Caco-2 (cell line): ENCODE measurements at regions not wholly inside any gene's neighbourhood (a gene's known extent, or its start where the extent isn't known, plus 50 kb on each side); places are given as distances from the start of the nearest gene placed in this dataset.

Source experiments
- BruUV-seq: library from RNA; stranded (reverse); fragments of 400-500 nt; replicated peaks from 2 replicates; lab custom pipeline; 2021; lab: Mats Ljungman, UMichigan
- CTCF ChIA-PET: fragments of 300-600 bp; sonication (Branson Sonifier 250); formaldehyde crosslinking; loops from one replicate; lab custom pipeline; 2022; ENCODE audit warnings: antibody characterized with exemption; lab: Charles Lee
- POLR2A ChIA-PET: fragments of 300-600 bp; sonication (Branson Sonifier 250); formaldehyde crosslinking; loops from one replicate; lab custom pipeline; 2022; ENCODE audit warnings: antibody characterized with exemption; lab: Charles Lee
- DNase-seq, 2 experiments: peaks; one replicate each; pipeline versions ENCODE4 v3.0.0 to v3.0.0-alpha.2; 2020 to 2022
- H3K27me3 ChIP-seq: replicated peaks from 2 replicates; pipeline ENCODE4 v1.6.0; 2011; ENCODE audit warnings: low read length; ENCODE audit not compliant: control insufficient read depth, insufficient read depth
- H3K36me3 ChIP-seq: 2 replicates; pipeline ENCODE4 v1.5.1; 2011; ENCODE audit warnings: low read length; ENCODE audit not compliant: control insufficient read depth, insufficient read depth
- H3K4me1 ChIP-seq: fragments of 250-450 bp; sonication (Bioruptor Pico); 2 replicates; pipeline ENCODE4 v1.5.1; 2020; ENCODE audit warnings: mild to moderate bottlenecking
- H3K4me3 ChIP-seq: 2 replicates; pipeline ENCODE4 v1.5.1; 2011; ENCODE audit warnings: low read depth, mild to moderate bottlenecking, control low read depth, low read length
- H3K9me3 ChIP-seq: fragments of 250-450 bp; sonication (Bioruptor Pico); 2 replicates; pipeline ENCODE4 v1.5.1; 2020; ENCODE audit warnings: mild to moderate bottlenecking, moderate library complexity
- H3K27ac Mint-ChIP-seq: one replicate; pipeline ENCODE4 v1.8.0; 2022; ENCODE audit warnings: mixed read lengths; ENCODE audit not compliant: unreplicated experiment
- H3K27me3 Mint-ChIP-seq: one replicate; pipeline ENCODE4 v1.8.0; 2022; ENCODE audit warnings: mixed read lengths; ENCODE audit not compliant: insufficient read depth, unreplicated experiment
- H3K36me3 Mint-ChIP-seq: one replicate; pipeline ENCODE4 v1.8.0; 2022; ENCODE audit warnings: mild to moderate bottlenecking, mixed read lengths; ENCODE audit not compliant: insufficient read depth, unreplicated experiment
- H3K4me1 Mint-ChIP-seq: one replicate; pipeline ENCODE4 v1.8.0; 2022; ENCODE audit warnings: low read depth, mixed read lengths; ENCODE audit not compliant: unreplicated experiment
- H3K4me3 Mint-ChIP-seq: one replicate; pipeline ENCODE4 v1.8.0; 2022; ENCODE audit warnings: mild to moderate bottlenecking, moderate library complexity, mixed read lengths; ENCODE audit not compliant: unreplicated experiment
- H3K9me3 Mint-ChIP-seq: one replicate; pipeline ENCODE4 v1.8.0; 2022; ENCODE audit warnings: mixed read lengths; ENCODE audit not compliant: unreplicated experiment
- CTCF ChIP-seq, 2 experiments: fragments of 200-600 bp in 1 of 2; IDR thresholded peaks; 1 replicate in 1 of 2; 2 replicates in 1 of 2; pipeline versions ENCODE4 v1.5.1 to v1.8.0; 2011 to 2022; ENCODE audit warnings: antibody characterized with exemption in 1 of 2, control low read depth in 1 of 2, inconsistent platforms in 1 of 2, low read depth in 1 of 2, low read length in 1 of 2, mild to moderate bottlenecking in 1 of 2, moderate library complexity in 1 of 2; ENCODE audit not compliant: insufficient read depth in 1 of 2, severe bottlenecking in 1 of 2, unreplicated experiment in 1 of 2
- intact Hi-C: fragments of 100-400 bp; cut with micrococcal nuclease; formaldehyde crosslinking; loops from one replicate; pipeline ENCODE4 v1.10.0; 2022; ENCODE audit not compliant: unreplicated experiment

- no peaks in the 10 kb centered on the region for H3K9me3 Mint-ChIP-seq
- no peaks in the 10 kb centered on the region for H3K36me3 Mint-ChIP-seq
- H3K4me1 Mint-ChIP-seq = no peaks in the 10 kb centered on the region
- H3K27me3 Mint-ChIP-seq = no peaks in the 10 kb centered on the region
- POLR2A ChIA-PET = no interaction called here
- intact Hi-C loops = no loop called here
- H3K4me1 ChIP-seq = no peaks in the 10 kb centered on the region
- no peak for TF ChIP-seq CTCF (IDR thresholded peaks at IDR 0.05; ENCODE audit: insufficient read depth in 1 of 2, low read depth in 1 of 2, low read length in 1 of 2, severe bottlenecking in 1 of 2, unreplicated experiment in 1 of 2)
- H3K9me3 ChIP-seq = no peaks in the 10 kb centered on the region
- no peaks in the 10 kb centered on the region for H3K27me3 ChIP-seq
- no peaks in the 10 kb centered on the region for H3K36me3 ChIP-seq
- H3K27ac Mint-ChIP-seq = no peak overlapping the region
- no peak overlapping the region for H3K4me3 Mint-ChIP-seq
- DNase-seq = no peak
- CTCF ChIA-PET = no interaction called here
- BruUV-seq = no TSS peak
- no peak overlapping the region for H3K4me3 ChIP-seq
These were observed 457.9 kb downstream of the BRINP3 start for GRCh38 chr1:190019717-190020116.

GRCh38 chr1:190022709-190023108 is 455.0 kb downstream of the BRINP3 start:
- Histone ChIP-seq H3K4me3 (no peak overlapping the region), H3K27me3 (no peaks in the 10 kb centered on the region), H3K36me3 (no peaks in the 10 kb centered on the region), H3K4me1 (no peaks in the 10 kb centered on the region), H3K9me3 (no peaks in the 10 kb centered on the region)
- no peaks in the 10 kb centered on the region for H3K27me3 Mint-ChIP-seq
- H3K9me3 Mint-ChIP-seq = no peaks in the 10 kb centered on the region
- no TSS peak for BruUV-seq
- CTCF ChIA-PET = no interaction called here
- TF ChIP-seq CTCF (IDR thresholded peaks at IDR 0.05; ENCODE audit: insufficient read depth in 1 of 2, low read depth in 1 of 2, low read length in 1 of 2, severe bottlenecking in 1 of 2, unreplicated experiment in 1 of 2) = no peak
- H3K4me3 Mint-ChIP-seq = no peak overlapping the region
- POLR2A ChIA-PET = no interaction called here
- H3K27ac Mint-ChIP-seq = no peak overlapping the region
- intact Hi-C loops = no loop called here
- no peaks in the 10 kb centered on the region for H3K36me3 Mint-ChIP-seq
- no peaks in the 10 kb centered on the region for H3K4me1 Mint-ChIP-seq
- DNase-seq = no peak

- no peaks in the 10 kb centered on the region for H3K4me1 Mint-ChIP-seq
- no peak overlapping the region for H3K27ac Mint-ChIP-seq
- H3K4me3 Mint-ChIP-seq = no peak overlapping the region
These were observed 448.2 kb downstream of the BRINP3 start for GRCh38 chr1:190029441-190029840.

More at GRCh38 chr1:190029441-190029840, 448.2 kb downstream of the BRINP3 start:
- TF ChIP-seq CTCF (IDR thresholded peaks at IDR 0.05; ENCODE audit: insufficient read depth in 1 of 2, low read depth in 1 of 2, low read length in 1 of 2, severe bottlenecking in 1 of 2, unreplicated experiment in 1 of 2) = no peak
- ChIA-PET CTCF (no interaction called here), POLR2A (no interaction called here)
- no peaks in the 10 kb centered on the region for H3K27me3 ChIP-seq
- DNase-seq = no peak
- H3K9me3 Mint-ChIP-seq = no peaks in the 10 kb centered on the region
- intact Hi-C loops = no loop called here
- H3K27me3 Mint-ChIP-seq = no peaks in the 10 kb centered on the region
- no peaks in the 10 kb centered on the region for H3K36me3 Mint-ChIP-seq
- no TSS peak for BruUV-seq
- H3K4me3 ChIP-seq = no peak overlapping the region
- no peaks in the 10 kb centered on the region for H3K4me1 ChIP-seq
- H3K36me3 ChIP-seq = no peaks in the 10 kb centered on the region
- H3K9me3 ChIP-seq = no peaks in the 10 kb centered on the region
